ENCODE measurements at regions not wholly inside any gene's neighbourhood (a gene's known extent, or its start where the extent isn't known, plus 50 kb on each side); places are given as distances from the start of the nearest gene placed in this dataset.

DNA sequence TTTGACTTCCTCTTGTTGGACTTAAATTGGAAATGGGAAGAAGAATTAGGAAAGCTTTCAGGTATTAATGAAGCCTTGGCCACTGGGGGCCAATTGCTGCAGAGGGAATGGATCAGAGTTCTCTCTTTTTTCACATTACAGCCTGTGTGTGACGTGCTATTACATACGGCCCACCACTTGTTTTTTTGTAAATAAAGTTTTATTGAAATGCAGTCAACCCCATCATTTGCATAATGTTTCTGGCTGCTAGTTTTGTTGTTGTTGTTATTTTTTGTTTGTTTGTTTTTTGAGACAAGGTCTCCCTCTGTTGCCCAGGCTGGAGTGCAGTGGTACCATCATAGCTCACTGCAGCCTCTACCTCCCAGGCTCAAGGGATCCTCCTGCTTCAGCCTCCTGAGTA lies 98.4 kb downstream of the ASMT start:
- no peaks in the 10 kb centered on the region for H3K79me2 ChIP-seq (ENCODE audit: insufficient read depth, low read length)
- TF ChIP-seq, protein P1, sequence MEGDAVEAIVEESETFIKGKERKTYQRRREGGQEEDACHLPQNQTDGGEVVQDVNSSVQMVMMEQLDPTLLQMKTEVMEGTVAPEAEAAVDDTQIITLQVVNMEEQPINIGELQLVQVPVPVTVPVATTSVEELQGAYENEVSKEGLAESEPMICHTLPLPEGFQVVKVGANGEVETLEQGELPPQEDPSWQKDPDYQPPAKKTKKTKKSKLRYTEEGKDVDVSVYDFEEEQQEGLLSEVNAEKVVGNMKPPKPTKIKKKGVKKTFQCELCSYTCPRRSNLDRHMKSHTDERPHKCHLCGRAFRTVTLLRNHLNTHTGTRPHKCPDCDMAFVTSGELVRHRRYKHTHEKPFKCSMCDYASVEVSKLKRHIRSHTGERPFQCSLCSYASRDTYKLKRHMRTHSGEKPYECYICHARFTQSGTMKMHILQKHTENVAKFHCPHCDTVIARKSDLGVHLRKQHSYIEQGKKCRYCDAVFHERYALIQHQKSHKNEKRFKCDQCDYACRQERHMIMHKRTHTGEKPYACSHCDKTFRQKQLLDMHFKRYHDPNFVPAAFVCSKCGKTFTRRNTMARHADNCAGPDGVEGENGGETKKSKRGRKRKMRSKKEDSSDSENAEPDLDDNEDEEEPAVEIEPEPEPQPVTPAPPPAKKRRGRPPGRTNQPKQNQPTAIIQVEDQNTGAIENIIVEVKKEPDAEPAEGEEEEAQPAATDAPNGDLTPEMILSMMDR (conservative IDR thresholded peaks at IDR 0.05; ENCODE audit: low read length) = no peak
- TF ChIP-seq EZH2phosphoT487 (IDR thresholded peaks at IDR 0.05; ENCODE audit: borderline replicate concordance) = no peak
- H3K4me3 ChIP-seq (ENCODE audit: low read length, poor library complexity, severe bottlenecking) = no peak overlapping the region
- H3K9me3 ChIP-seq (ENCODE audit: insufficient read depth, low read depth, low read length) = no peaks in the 10 kb centered on the region
- H4K20me1 ChIP-seq (ENCODE audit: insufficient read depth, low read length, poor library complexity, severe bottlenecking) = no peaks in the 10 kb centered on the region
- H2AFZ ChIP-seq (ENCODE audit: low read length) = no peak overlapping the region
- no peak overlapping the region for H3K9ac ChIP-seq (ENCODE audit: low read depth, low read length, poor library complexity, severe bottlenecking)
- H3K4me1 ChIP-seq (ENCODE audit: insufficient read depth, low read length, poor library complexity, severe bottlenecking) = no peaks in the 10 kb centered on the region
- H3K4me2 ChIP-seq (ENCODE audit: low read depth, low read length, poor library complexity, severe bottlenecking) = no peak overlapping the region
- H3K27me3 ChIP-seq (ENCODE audit: insufficient read depth, low read length, poor library complexity, severe bottlenecking) = no peaks in the 10 kb centered on the region
- no peaks in the 10 kb centered on the region for H3K36me3 ChIP-seq (ENCODE audit: insufficient read depth, low read length)
- no peaks in the 10 kb centered on the region for H3K9me2 ChIP-seq (replicated peaks; ENCODE audit: low read depth, low read length)
- no peaks in the 10 kb centered on the region for H3F3A ChIP-seq (ENCODE audit: low read depth)

DNA sequence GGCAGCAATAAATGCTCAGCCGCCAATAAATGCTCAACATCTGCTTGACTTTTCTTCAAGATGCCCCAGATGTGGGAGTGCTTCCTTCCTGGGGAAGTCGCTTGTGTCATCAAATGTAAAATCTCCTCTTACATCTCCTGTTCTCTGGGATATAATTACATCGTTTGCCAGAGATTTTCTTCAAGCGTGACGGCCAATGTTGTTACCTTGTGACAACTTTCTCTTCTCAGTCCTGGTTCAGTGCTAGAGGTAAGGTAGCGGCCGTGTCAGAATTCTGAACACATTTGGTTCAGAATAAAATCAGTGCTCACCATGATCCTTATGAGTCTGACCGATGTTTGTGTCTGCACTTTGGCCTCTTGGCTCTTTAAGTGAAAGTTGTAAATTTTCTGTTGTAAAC lies 102.5 kb downstream of the ASMT start:
- Histone ChIP-seq H3K4me3 (ENCODE audit: low read length, poor library complexity, severe bottlenecking) (no peak overlapping the region), H4K20me1 (ENCODE audit: insufficient read depth, low read length, poor library complexity, severe bottlenecking) (no peaks in the 10 kb centered on the region), H3K79me2 (ENCODE audit: insufficient read depth, low read length) (no peaks in the 10 kb centered on the region), H3K4me1 (ENCODE audit: insufficient read depth, low read length, poor library complexity, severe bottlenecking) (no peaks in the 10 kb centered on the region), H3K9me3 (ENCODE audit: insufficient read depth, low read depth, low read length) (no peaks in the 10 kb centered on the region), H3K27me3 (ENCODE audit: insufficient read depth, low read length, poor library complexity, severe bottlenecking) (no peaks in the 10 kb centered on the region), H3K4me2 (ENCODE audit: low read depth, low read length, poor library complexity, severe bottlenecking) (no peak overlapping the region), H3K9ac (ENCODE audit: low read depth, low read length, poor library complexity, severe bottlenecking) (no peak overlapping the region), H2AFZ (ENCODE audit: low read length) (no peak overlapping the region), H3K9me2 (replicated peaks; ENCODE audit: low read depth, low read length) (no peaks in the 10 kb centered on the region), H3F3A (ENCODE audit: low read depth) (no peaks in the 10 kb centered on the region), H3K36me3 (ENCODE audit: insufficient read depth, low read length) (no peaks in the 10 kb centered on the region)
- TF ChIP-seq EZH2phosphoT487 (IDR thresholded peaks at IDR 0.05; ENCODE audit: borderline replicate concordance) = no peak
- TF ChIP-seq, protein P1 (conservative IDR thresholded peaks at IDR 0.05; ENCODE audit: low read length) = no peak

DNA sequence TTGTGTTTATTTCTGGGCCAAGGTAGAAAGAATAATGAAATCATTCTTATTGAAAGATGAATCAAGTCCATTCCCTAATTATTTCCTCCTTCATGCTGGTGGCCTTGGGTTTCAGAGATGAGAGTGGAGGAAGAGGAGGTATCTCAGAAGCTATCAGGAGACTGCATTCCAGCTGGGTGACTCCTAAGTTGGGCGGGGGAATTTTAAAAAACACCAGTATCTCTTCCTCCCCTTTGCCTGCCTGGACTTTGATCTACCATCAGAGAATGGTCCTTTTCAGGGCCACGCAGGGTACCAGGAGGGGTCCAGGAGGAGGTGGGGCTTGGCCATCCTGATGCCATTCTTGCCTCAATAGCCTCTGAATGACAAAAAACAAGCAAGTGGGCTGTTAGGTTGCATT lies 104.4 kb downstream of the ASMT start:
- no peak overlapping the region for H2AFZ ChIP-seq (ENCODE audit: low read length)
- no peaks in the 10 kb centered on the region for H3F3A ChIP-seq (ENCODE audit: low read depth)
- no peak overlapping the region for H3K4me3 ChIP-seq (ENCODE audit: low read length, poor library complexity, severe bottlenecking)
- H3K4me2 ChIP-seq (ENCODE audit: low read depth, low read length, poor library complexity, severe bottlenecking) = no peak overlapping the region
- no peaks in the 10 kb centered on the region for H3K36me3 ChIP-seq (ENCODE audit: insufficient read depth, low read length)
- H3K9ac ChIP-seq (ENCODE audit: low read depth, low read length, poor library complexity, severe bottlenecking) = no peak overlapping the region
- no peaks in the 10 kb centered on the region for H3K79me2 ChIP-seq (ENCODE audit: insufficient read depth, low read length)
- no peak for TF ChIP-seq EZH2phosphoT487 (IDR thresholded peaks at IDR 0.05; ENCODE audit: borderline replicate concordance)
- H3K9me3 ChIP-seq (ENCODE audit: insufficient read depth, low read depth, low read length) = no peaks in the 10 kb centered on the region
- H3K4me1 ChIP-seq (ENCODE audit: insufficient read depth, low read length, poor library complexity, severe bottlenecking) = no peaks in the 10 kb centered on the region
- no peaks in the 10 kb centered on the region for H3K27me3 ChIP-seq (ENCODE audit: insufficient read depth, low read length, poor library complexity, severe bottlenecking)
- no peaks in the 10 kb centered on the region for H4K20me1 ChIP-seq (ENCODE audit: insufficient read depth, low read length, poor library complexity, severe bottlenecking)
- H3K9me2 ChIP-seq (replicated peaks; ENCODE audit: low read depth, low read length) = no peaks in the 10 kb centered on the region

DNA sequence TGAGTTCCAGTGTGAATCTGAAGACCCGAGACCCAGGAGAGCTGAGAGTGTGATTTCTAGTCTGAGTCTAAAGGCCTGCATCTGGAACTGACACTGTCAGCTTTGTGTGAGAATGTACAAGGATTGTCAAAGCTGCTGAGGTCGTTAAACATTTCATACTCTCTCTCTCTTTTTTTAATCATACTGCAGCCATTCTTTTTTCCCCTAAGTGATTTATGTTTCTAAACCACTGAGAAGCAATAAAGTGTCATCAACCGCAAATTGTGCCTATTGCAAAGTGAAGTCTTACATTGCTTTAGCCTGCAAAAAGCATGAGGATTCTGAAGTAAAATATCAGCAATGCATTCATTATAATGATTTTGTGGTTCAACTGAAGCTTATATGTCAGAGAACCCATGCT lies 106.0 kb downstream of the ASMT start:
- Histone ChIP-seq H3K27me3 (ENCODE audit: insufficient read depth, low read length, poor library complexity, severe bottlenecking) (no peaks in the 10 kb centered on the region), H2AFZ (ENCODE audit: low read length) (no peak overlapping the region), H3K9ac (ENCODE audit: low read depth, low read length, poor library complexity, severe bottlenecking) (no peak overlapping the region), H3K79me2 (ENCODE audit: insufficient read depth, low read length) (no peaks in the 10 kb centered on the region), H3F3A (ENCODE audit: low read depth) (no peaks in the 10 kb centered on the region), H3K4me3 (ENCODE audit: low read length, poor library complexity, severe bottlenecking) (no peak overlapping the region), H3K4me1 (ENCODE audit: insufficient read depth, low read length, poor library complexity, severe bottlenecking) (no peaks in the 10 kb centered on the region), H3K9me3 (ENCODE audit: insufficient read depth, low read depth, low read length) (no peaks in the 10 kb centered on the region), H4K20me1 (ENCODE audit: insufficient read depth, low read length, poor library complexity, severe bottlenecking) (no peaks in the 10 kb centered on the region), H3K9me2 (replicated peaks; ENCODE audit: low read depth, low read length) (no peaks in the 10 kb centered on the region), H3K36me3 (ENCODE audit: insufficient read depth, low read length) (no peaks in the 10 kb centered on the region), H3K4me2 (ENCODE audit: low read depth, low read length, poor library complexity, severe bottlenecking) (no peak overlapping the region)
- TF ChIP-seq, protein P1 (conservative IDR thresholded peaks at IDR 0.05; ENCODE audit: low read length) = no peak
- TF ChIP-seq EZH2phosphoT487 (IDR thresholded peaks at IDR 0.05; ENCODE audit: borderline replicate concordance) = no peak

Data from Loucy (cell line).